Astrocyte (in vitro differentiated cells and primary cell): ENCODE measurements at regions not wholly inside any gene's neighbourhood (a gene's known extent, or its start where the extent isn't known, plus 50 kb on each side); places are given as distances from the start of the nearest gene placed in this dataset.

Source experiments
- DNase-seq: peaks from one replicate; pipeline ENCODE4 v3.0.0-alpha.2; 2010; ENCODE audit warnings: low read depth
- FAIRE-seq: peaks from 2 replicates; lab custom pipeline; 2011; peaks lifted over from hg19 to GRCh38; lab: Jason Lieb, UNC
- H2AFZ ChIP-seq: 2 replicates; pipeline ENCODE4 v1.6.0; 2012; ENCODE audit warnings: low read depth, low read length, inconsistent platforms
- H3K27ac ChIP-seq: 2 replicates; pipeline ENCODE4 v1.5.1; 2011; ENCODE audit warnings: low read depth, low read length, inconsistent platforms
- H3K27me3 ChIP-seq: 2 replicates; pipeline ENCODE4 v1.6.0; 2011; ENCODE audit warnings: low read length, inconsistent platforms; ENCODE audit not compliant: insufficient read depth
- H3K36me3 ChIP-seq: 2 replicates; pipeline ENCODE4 v1.5.1; 2011; ENCODE audit warnings: low read length, inconsistent platforms; ENCODE audit not compliant: insufficient read depth
- H3K4me1 ChIP-seq: 2 replicates; pipeline ENCODE4 v1.5.1; 2011; ENCODE audit warnings: low read length, inconsistent platforms; ENCODE audit not compliant: insufficient read depth
- H3K4me2 ChIP-seq: 2 replicates; pipeline ENCODE4 v1.6.0; 2012; ENCODE audit warnings: low read length, inconsistent platforms
- H3K4me3 ChIP-seq: 2 replicates; pipeline ENCODE4 v1.5.1; 2011; ENCODE audit warnings: low read depth, mild to moderate bottlenecking, low read length, inconsistent platforms; ENCODE audit not compliant: insufficient read depth
- H3K79me2 ChIP-seq: 2 replicates; pipeline ENCODE4 v1.6.0; 2012; ENCODE audit warnings: mild to moderate bottlenecking, low read length, inconsistent platforms; ENCODE audit not compliant: insufficient read depth
- H3K9ac ChIP-seq: 2 replicates; pipeline ENCODE4 v1.6.0; 2012; ENCODE audit warnings: mild to moderate bottlenecking, low read length, inconsistent platforms
- H3K9me3 ChIP-seq: 2 replicates; pipeline ENCODE4 v1.5.1; 2012; ENCODE audit warnings: low read depth, mild to moderate bottlenecking, low read length, inconsistent platforms; ENCODE audit not compliant: insufficient read depth
- H4K20me1 ChIP-seq: 2 replicates; pipeline ENCODE4 v1.6.0; 2012; ENCODE audit warnings: low read length, inconsistent platforms; ENCODE audit not compliant: insufficient read depth
- H3K27ac Mint-ChIP-seq: one replicate; pipeline ENCODE4 v1.8.0; 2021; ENCODE audit warnings: mild to moderate bottlenecking, mixed read lengths; ENCODE audit not compliant: unreplicated experiment
- H3K27me3 Mint-ChIP-seq: one replicate; pipeline ENCODE4 v1.8.0; 2021; ENCODE audit warnings: low read depth, mixed read lengths; ENCODE audit not compliant: unreplicated experiment
- H3K36me3 Mint-ChIP-seq: one replicate; pipeline ENCODE4 v1.8.0; 2021; ENCODE audit warnings: low read depth, mixed read lengths; ENCODE audit not compliant: unreplicated experiment
- H3K4me1 Mint-ChIP-seq: one replicate; pipeline ENCODE4 v1.8.0; 2021; ENCODE audit warnings: low read depth, mixed read lengths; ENCODE audit not compliant: unreplicated experiment
- H3K4me3 Mint-ChIP-seq: one replicate; pipeline ENCODE4 v1.8.0; 2021; ENCODE audit warnings: mild to moderate bottlenecking, moderate library complexity, mixed read lengths; ENCODE audit not compliant: unreplicated experiment
- H3K9me3 Mint-ChIP-seq: one replicate; pipeline ENCODE4 v1.8.0; 2021; ENCODE audit warnings: mild to moderate bottlenecking, mixed read lengths; ENCODE audit not compliant: unreplicated experiment
- EZH2 ChIP-seq: IDR thresholded peaks from 2 replicates; pipeline ENCODE4 v1.6.1; 2012; ENCODE audit warnings: mild to moderate bottlenecking, low read length, inconsistent platforms; ENCODE audit not compliant: insufficient read depth
- TF ChIP-seq, protein P1 (sequence below): IDR thresholded peaks from 2 replicates; pipeline ENCODE4 v1.5.1; 2011; ENCODE audit warnings: low read depth, mild to moderate bottlenecking, inconsistent platforms, low read length, moderate library complexity; ENCODE audit not compliant: insufficient read depth

DNA sequence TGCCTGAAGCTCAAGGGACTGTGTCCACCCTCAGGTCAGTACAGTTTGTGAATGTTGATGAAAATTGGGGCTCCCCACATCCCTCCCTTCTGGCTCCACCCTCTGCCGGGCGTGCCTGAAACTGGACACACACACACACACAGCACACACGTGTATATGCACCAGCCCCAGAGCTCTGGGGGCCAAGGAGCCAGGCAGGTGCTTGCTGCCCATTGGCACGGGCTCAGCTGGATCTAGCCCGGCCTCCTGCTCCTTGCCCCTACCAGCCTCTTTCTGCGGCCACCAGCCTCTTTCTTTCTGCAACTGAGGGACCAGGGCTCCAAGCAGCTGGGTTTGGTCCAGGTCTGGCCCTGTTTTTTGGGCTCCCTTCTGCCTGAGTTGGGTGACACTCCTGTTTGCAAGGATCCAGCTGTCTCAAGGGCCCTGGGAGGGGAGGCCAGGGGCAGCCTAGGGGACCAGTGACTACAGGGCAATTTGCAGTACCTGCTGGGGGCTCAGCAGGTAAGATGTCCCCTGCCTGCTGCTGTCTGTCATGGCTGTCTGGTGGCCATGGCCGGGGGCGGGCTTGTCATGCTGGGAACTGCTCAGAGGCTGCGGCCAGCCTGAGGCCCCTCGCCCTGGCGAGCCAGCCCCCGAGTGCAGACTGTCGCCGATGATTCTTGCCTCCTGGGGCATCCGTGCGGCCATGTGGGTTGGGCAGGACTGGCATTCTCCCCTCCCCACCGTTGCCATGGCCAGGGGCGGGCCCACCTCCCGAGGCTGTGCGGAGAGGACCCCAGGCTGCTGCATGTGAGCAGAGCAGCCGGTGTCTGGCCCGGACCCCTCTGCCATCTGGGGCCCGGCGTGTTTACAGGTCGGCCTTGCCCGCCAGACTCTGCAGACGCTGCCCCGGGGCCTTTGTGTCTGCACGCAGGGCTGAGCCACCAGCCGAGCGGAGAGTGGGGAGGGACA lies 51.5 kb upstream of the PPARA start:
- Histone ChIP-seq H3K27me3 (no peaks in the 10 kb centered on the region), H3K27ac (peak overlapping the region; percentile 33), H3K36me3 (peaks cover 33% of the 10 kb centered on the region), H3K9me3 (no peaks in the 10 kb centered on the region), H3K9ac (peak overlapping the region; percentile 47), H4K20me1 (peaks cover 95% of the 10 kb centered on the region), H3K4me3 (no peak overlapping the region), H3K4me2 (no peak overlapping the region), H3K4me1 (peaks cover 45% of the 10 kb centered on the region), H2AFZ (no peak overlapping the region), H3K79me2 (peaks cover 99% of the 10 kb centered on the region)
- Mint-ChIP-seq H3K4me1 (no peaks in the 10 kb centered on the region), H3K9me3 (no peaks in the 10 kb centered on the region), H3K36me3 (no peaks in the 10 kb centered on the region), H3K27ac (no peak overlapping the region), H3K4me3 (no peak overlapping the region), H3K27me3 (peaks cover 35% of the 10 kb centered on the region)
- TF ChIP-seq, protein P1, sequence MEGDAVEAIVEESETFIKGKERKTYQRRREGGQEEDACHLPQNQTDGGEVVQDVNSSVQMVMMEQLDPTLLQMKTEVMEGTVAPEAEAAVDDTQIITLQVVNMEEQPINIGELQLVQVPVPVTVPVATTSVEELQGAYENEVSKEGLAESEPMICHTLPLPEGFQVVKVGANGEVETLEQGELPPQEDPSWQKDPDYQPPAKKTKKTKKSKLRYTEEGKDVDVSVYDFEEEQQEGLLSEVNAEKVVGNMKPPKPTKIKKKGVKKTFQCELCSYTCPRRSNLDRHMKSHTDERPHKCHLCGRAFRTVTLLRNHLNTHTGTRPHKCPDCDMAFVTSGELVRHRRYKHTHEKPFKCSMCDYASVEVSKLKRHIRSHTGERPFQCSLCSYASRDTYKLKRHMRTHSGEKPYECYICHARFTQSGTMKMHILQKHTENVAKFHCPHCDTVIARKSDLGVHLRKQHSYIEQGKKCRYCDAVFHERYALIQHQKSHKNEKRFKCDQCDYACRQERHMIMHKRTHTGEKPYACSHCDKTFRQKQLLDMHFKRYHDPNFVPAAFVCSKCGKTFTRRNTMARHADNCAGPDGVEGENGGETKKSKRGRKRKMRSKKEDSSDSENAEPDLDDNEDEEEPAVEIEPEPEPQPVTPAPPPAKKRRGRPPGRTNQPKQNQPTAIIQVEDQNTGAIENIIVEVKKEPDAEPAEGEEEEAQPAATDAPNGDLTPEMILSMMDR, result no peak
- no peak for TF ChIP-seq EZH2
- no peak for DNase-seq
- FAIRE-seq, result no peak

DNA sequence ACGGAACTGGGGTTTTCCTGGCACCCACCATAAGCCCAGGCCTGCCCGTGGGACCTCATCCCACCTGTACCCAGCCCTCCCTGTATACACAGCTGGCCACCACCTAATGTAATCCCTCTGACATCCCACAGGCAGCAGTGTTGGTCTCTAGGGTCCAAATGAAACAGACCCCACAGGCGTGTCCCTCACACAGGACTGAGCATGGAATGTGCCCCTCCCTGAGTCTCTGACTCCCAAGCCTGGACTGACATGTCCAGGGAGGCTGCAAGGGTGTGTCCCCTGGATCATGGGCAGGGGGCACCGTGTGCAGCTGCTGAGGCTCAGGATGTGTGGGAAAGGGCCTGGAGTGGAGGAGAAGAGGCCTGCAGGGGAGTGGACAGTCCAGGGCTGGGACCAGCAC lies 50.6 kb upstream of the PPARA start:
- no peaks in the 10 kb centered on the region for H3K27me3 ChIP-seq
- no peak overlapping the region for H2AFZ ChIP-seq
- no peak for FAIRE-seq
- TF ChIP-seq EZH2, result no peak
- TF ChIP-seq, protein P1, result no peak
- Mint-ChIP-seq H3K4me3 (no peak overlapping the region), H3K9me3 (no peaks in the 10 kb centered on the region), H3K4me1 (no peaks in the 10 kb centered on the region), H3K27me3 (peaks cover 29% of the 10 kb centered on the region), H3K36me3 (no peaks in the 10 kb centered on the region), H3K27ac (no peak overlapping the region)
- no peaks in the 10 kb centered on the region for H3K9me3 ChIP-seq
- H3K4me2 ChIP-seq, result no peak overlapping the region
- peak overlapping the region; percentile 35 for H3K9ac ChIP-seq
- H3K79me2 ChIP-seq, result peaks cover 99% of the 10 kb centered on the region
- H4K20me1 ChIP-seq, result peaks cover 88% of the 10 kb centered on the region
- no peak overlapping the region for H3K4me3 ChIP-seq
- H3K27ac ChIP-seq, result peak overlapping the region; percentile 30
- H3K36me3 ChIP-seq, result peaks cover 33% of the 10 kb centered on the region
- H3K4me1 ChIP-seq, result peaks cover 53% of the 10 kb centered on the region
- DNase-seq, result no peak
